ENCODE measurements at regions not wholly inside any gene's neighbourhood (a gene's known extent, or its start where the extent isn't known, plus 50 kb on each side); places are given as distances from the start of the nearest gene placed in this dataset.

- Mint-ChIP-seq H3K27ac (no peak overlapping the region), H3K4me3 (no peak overlapping the region), H3K4me1 (ENCODE audit: low read depth) (no peaks in the 10 kb centered on the region), H3K27me3 (no peaks in the 10 kb centered on the region), H3K36me3 (ENCODE audit: low read depth) (no peaks in the 10 kb centered on the region), H3K9me3 (peaks cover under 1% of the 10 kb centered on the region)
- Histone ChIP-seq H3K27ac (ENCODE audit: low read depth in 1 of 2, low read length in 2 of 2) (no peak overlapping the region), H3K4me1 (ENCODE audit: insufficient read depth, low read length) (no peaks in the 10 kb centered on the region), H3K4me3 (ENCODE audit: low read length) (no peak overlapping the region), H3K27me3 (ENCODE audit: control insufficient read depth in 1 of 2, insufficient read depth in 2 of 2, low read length in 2 of 2) (no peaks in the 10 kb centered on the region), H3K36me3 (ENCODE audit: insufficient read depth, low read length) (no peaks in the 10 kb centered on the region), H3K9me3 (ENCODE audit: control insufficient read depth in 1 of 2, insufficient read depth in 1 of 2, low read length in 2 of 2) (peaks cover 0 to 7% of the 10 kb centered on the region in 2 experiments)
- TF ChIP-seq, protein P1, sequence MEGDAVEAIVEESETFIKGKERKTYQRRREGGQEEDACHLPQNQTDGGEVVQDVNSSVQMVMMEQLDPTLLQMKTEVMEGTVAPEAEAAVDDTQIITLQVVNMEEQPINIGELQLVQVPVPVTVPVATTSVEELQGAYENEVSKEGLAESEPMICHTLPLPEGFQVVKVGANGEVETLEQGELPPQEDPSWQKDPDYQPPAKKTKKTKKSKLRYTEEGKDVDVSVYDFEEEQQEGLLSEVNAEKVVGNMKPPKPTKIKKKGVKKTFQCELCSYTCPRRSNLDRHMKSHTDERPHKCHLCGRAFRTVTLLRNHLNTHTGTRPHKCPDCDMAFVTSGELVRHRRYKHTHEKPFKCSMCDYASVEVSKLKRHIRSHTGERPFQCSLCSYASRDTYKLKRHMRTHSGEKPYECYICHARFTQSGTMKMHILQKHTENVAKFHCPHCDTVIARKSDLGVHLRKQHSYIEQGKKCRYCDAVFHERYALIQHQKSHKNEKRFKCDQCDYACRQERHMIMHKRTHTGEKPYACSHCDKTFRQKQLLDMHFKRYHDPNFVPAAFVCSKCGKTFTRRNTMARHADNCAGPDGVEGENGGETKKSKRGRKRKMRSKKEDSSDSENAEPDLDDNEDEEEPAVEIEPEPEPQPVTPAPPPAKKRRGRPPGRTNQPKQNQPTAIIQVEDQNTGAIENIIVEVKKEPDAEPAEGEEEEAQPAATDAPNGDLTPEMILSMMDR (IDR thresholded peaks at IDR 0.05) = no peak
- ChIA-PET CTCF (no interaction called here), POLR2A (no interaction called here)
- ATAC-seq (ENCODE audit: poor library complexity) (no peak), DNase-seq (no peak)
- intact Hi-C loops (cut with DNase I, micrococcal nuclease) = no loop called here
These were observed 99.1 kb upstream of the IRAK1BP1 start for GRCh38 chr6:78768271-78768670.

GRCh38 chr6:78770765-78771164 lies 96.6 kb upstream of the IRAK1BP1 start:
- Mint-ChIP-seq H3K9me3 (no peaks in the 10 kb centered on the region), H3K36me3 (ENCODE audit: low read depth) (no peaks in the 10 kb centered on the region), H3K27me3 (no peaks in the 10 kb centered on the region), H3K4me3 (no peak overlapping the region), H3K27ac (no peak overlapping the region), H3K4me1 (ENCODE audit: low read depth) (no peaks in the 10 kb centered on the region)
- H3K4me3 ChIP-seq (ENCODE audit: low read length) = no peak overlapping the region
- H3K27me3 ChIP-seq (ENCODE audit: control insufficient read depth in 1 of 2, insufficient read depth in 2 of 2, low read length in 2 of 2) = no peaks in the 10 kb centered on the region
- H3K9me3 ChIP-seq (ENCODE audit: control insufficient read depth in 1 of 2, insufficient read depth in 1 of 2, low read length in 2 of 2) = peaks cover 0 to 7% of the 10 kb centered on the region in 2 experiments
- DNase-seq (no peak), ATAC-seq (ENCODE audit: poor library complexity) (no peak)
- CTCF ChIA-PET = no interaction called here
- H3K36me3 ChIP-seq (ENCODE audit: insufficient read depth, low read length) = no peaks in the 10 kb centered on the region
- POLR2A ChIA-PET = no interaction called here
- no peak overlapping the region for H3K27ac ChIP-seq (ENCODE audit: low read depth in 1 of 2, low read length in 2 of 2)
- intact Hi-C loops (cut with DNase I, micrococcal nuclease) = no loop called here
- no peaks in the 10 kb centered on the region for H3K4me1 ChIP-seq (ENCODE audit: insufficient read depth, low read length)
- TF ChIP-seq, protein P1 (IDR thresholded peaks at IDR 0.05) = no peak

- intact Hi-C loops (cut with DNase I, micrococcal nuclease) = no loop called here
- no peak overlapping the region for H3K4me3 ChIP-seq (ENCODE audit: low read length)
- no peak overlapping the region for H3K27ac ChIP-seq (ENCODE audit: low read depth in 1 of 2, low read length in 2 of 2)
- TF ChIP-seq, protein P1 (IDR thresholded peaks at IDR 0.05) = no peak
- H3K27me3 ChIP-seq (ENCODE audit: control insufficient read depth in 1 of 2, insufficient read depth in 2 of 2, low read length in 2 of 2) = no peaks in the 10 kb centered on the region
- CTCF ChIA-PET = no interaction called here
- H3K9me3 Mint-ChIP-seq = no peaks in the 10 kb centered on the region
- H3K36me3 Mint-ChIP-seq (ENCODE audit: low read depth) = no peaks in the 10 kb centered on the region
- ATAC-seq (ENCODE audit: poor library complexity) (no peak), DNase-seq (no peak)
- no peak overlapping the region for H3K4me3 Mint-ChIP-seq
- H3K4me1 Mint-ChIP-seq (ENCODE audit: low read depth) = no peaks in the 10 kb centered on the region
- no peak overlapping the region for H3K27ac Mint-ChIP-seq
- H3K27me3 Mint-ChIP-seq = no peaks in the 10 kb centered on the region
- H3K36me3 ChIP-seq (ENCODE audit: insufficient read depth, low read length) = no peaks in the 10 kb centered on the region
- POLR2A ChIA-PET = no interaction called here
- H3K9me3 ChIP-seq (ENCODE audit: control insufficient read depth in 1 of 2, insufficient read depth in 1 of 2, low read length in 2 of 2) = peaks cover 0 to 7% of the 10 kb centered on the region in 2 experiments
- H3K4me1 ChIP-seq (ENCODE audit: insufficient read depth, low read length) = no peaks in the 10 kb centered on the region
These were observed 95.8 kb upstream of the IRAK1BP1 start for GRCh38 chr6:78771586-78771985.

Data from CD4-positive, alpha-beta T cell (primary cell).